ENCODE measurements at regions not wholly inside any gene's neighbourhood (a gene's known extent, or its start where the extent isn't known, plus 50 kb on each side); places are given as distances from the start of the nearest gene placed in this dataset.
"Not testable (repeated sequence)": the region's sequence is repeated elsewhere in the genome, so short reads cannot be mapped to it uniquely, and the experiment has no call there.

DNA sequence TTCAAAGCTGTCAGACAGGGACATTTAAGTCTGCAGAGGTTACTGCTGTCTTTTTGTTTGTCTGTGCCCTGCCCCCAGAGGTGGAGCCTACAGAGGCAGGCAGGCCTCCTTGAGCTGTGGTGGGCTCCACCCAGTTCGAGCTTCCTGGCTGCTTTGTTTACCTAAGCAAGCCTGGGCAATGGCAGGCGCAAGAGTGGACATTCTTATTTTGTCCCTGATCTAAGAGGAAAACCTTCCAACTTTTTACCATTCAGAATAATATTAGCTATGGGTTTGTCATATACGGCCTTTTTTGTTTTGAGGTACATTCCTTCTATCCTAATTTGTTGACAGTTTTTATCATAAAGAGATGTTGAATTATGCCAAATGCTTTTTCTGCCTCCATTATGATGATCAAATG lies 129.3 kb downstream of the ZMAT3 start:
- H3K27me3 ChIP-seq (ENCODE audit: control insufficient read depth in 1 of 2, insufficient read depth in 2 of 2, low read length in 1 of 2); H3K36me3 ChIP-seq (ENCODE audit: control insufficient read depth in 1 of 2, insufficient read depth in 2 of 2, low read length in 1 of 2); H3K27ac ChIP-seq (ENCODE audit: low read depth in 1 of 2, low read length in 2 of 2); intact Hi-C loops (cut with DNase I); H3K9me3 ChIP-seq (ENCODE audit: control insufficient read depth, low read length); DNase-seq; H3K4me1 ChIP-seq (ENCODE audit: control insufficient read depth in 1 of 2, insufficient read depth in 2 of 2, low read length in 2 of 2); H3K4me3 ChIP-seq (ENCODE audit: low read length in 2 of 2); ATAC-seq (ENCODE audit: low FRiP score): not testable (repeated sequence)
- WGBS, 2 donors = 40 to 45% methylated on average over 3 of the region's 3 CpGs

DNA sequence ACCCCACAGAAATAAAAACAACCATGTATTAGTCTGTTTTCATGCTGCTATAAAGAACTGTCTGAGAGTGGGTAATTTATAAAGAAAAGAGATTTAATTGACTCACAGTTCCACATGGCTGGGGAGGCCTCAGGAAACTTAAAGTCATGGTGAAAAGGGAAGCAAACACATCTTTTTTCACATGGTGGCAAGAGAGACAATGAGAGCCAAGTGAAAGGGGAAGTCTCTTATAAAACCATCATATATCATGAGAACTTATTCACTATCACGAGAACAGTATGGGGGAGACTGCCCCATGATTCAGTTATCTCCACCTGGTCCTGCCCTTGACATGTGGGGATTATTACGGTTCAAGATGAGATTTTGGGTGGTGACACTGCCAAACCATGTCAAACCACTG lies 141.5 kb downstream of the ZMAT3 start:
- ATAC-seq (ENCODE audit: low FRiP score) = no peak
- no peak overlapping the region for H3K4me3 ChIP-seq (ENCODE audit: low read length in 2 of 2)
- no peak overlapping the region for H3K27ac ChIP-seq (ENCODE audit: low read depth in 1 of 2, low read length in 2 of 2)
- H3K4me1 ChIP-seq (ENCODE audit: control insufficient read depth in 1 of 2, insufficient read depth in 2 of 2, low read length in 2 of 2) = no peaks in the 10 kb centered on the region
- no peak for DNase-seq
- peaks cover 1% of the 10 kb centered on the region for H3K9me3 ChIP-seq (ENCODE audit: control insufficient read depth, low read length)
- no peaks in the 10 kb centered on the region for H3K36me3 ChIP-seq (ENCODE audit: control insufficient read depth in 1 of 2, insufficient read depth in 2 of 2, low read length in 1 of 2)
- intact Hi-C loops (cut with DNase I) = no loop called here
- 74 to 85% methylated on average over 2 of the region's 2 CpGs for WGBS, 2 donors
- no peaks in the 10 kb centered on the region for H3K27me3 ChIP-seq (ENCODE audit: control insufficient read depth in 1 of 2, insufficient read depth in 2 of 2, low read length in 1 of 2)

DNA sequence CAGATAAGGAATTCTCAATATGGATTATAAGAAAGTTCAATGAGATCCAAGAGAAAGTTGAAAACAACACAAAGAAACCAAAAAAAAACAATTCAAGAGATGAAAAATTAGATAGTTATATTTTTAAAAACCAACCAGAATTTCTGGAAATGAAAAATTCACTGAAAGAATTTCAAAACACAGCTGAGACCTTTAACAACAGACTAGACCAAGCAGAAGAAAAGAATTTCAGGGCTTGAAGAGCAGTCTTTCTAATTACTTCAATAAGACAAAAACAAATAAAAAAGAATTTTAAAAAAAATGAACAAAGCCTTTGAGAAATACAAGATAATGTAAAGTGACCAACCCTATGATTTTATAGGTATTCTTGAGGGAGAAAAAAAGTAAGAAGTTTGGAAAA lies 155.4 kb downstream of the ZMAT3 start:
- no peak for DNase-seq
- H3K36me3 ChIP-seq (ENCODE audit: control insufficient read depth in 1 of 2, insufficient read depth in 2 of 2, low read length in 1 of 2) = no peaks in the 10 kb centered on the region
- no peak overlapping the region for H3K4me3 ChIP-seq (ENCODE audit: low read length in 2 of 2)
- no peaks in the 10 kb centered on the region for H3K4me1 ChIP-seq (ENCODE audit: control insufficient read depth in 1 of 2, insufficient read depth in 2 of 2, low read length in 2 of 2)
- no peaks in the 10 kb centered on the region for H3K27me3 ChIP-seq (ENCODE audit: control insufficient read depth in 1 of 2, insufficient read depth in 2 of 2, low read length in 1 of 2)
- H3K27ac ChIP-seq (ENCODE audit: low read depth in 1 of 2, low read length in 2 of 2) = no peak overlapping the region
- ATAC-seq (ENCODE audit: low FRiP score) = no peak
- intact Hi-C loops (cut with DNase I) = no loop called here
- H3K9me3 ChIP-seq (ENCODE audit: control insufficient read depth, low read length) = peaks cover 2% of the 10 kb centered on the region

DNA sequence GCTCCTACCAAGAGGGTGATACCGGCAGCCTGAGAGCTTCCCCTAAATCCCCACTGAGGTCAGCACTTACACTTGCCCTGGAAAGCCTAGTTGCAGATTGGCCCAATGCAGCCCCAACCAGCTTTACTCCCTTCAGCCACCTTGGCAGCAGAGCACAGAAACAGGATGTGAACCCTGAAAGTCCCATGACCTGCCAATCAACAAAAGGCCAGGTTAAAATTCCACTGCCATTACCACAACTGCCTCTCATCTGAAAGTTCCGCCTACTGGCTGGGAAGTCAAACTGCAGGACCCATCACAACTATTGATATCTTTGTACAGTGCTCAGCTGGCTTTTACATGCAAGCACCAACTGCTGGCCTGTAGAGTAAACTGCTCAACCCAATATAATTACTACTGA lies 156.2 kb downstream of the ZMAT3 start:
- DNase-seq (no peak), ATAC-seq (ENCODE audit: low FRiP score) (no peak)
- H3K27ac ChIP-seq (ENCODE audit: low read depth in 1 of 2, low read length in 2 of 2) = no peak overlapping the region
- H3K9me3 ChIP-seq (ENCODE audit: control insufficient read depth, low read length) = peaks cover 2% of the 10 kb centered on the region
- H3K4me3 ChIP-seq (ENCODE audit: low read length in 2 of 2) = no peak overlapping the region
- WGBS, 2 donors = 95 to 97% methylated on average over 2 of the region's 2 CpGs
- intact Hi-C loops (cut with DNase I) = no loop called here
- no peaks in the 10 kb centered on the region for H3K27me3 ChIP-seq (ENCODE audit: control insufficient read depth in 1 of 2, insufficient read depth in 2 of 2, low read length in 1 of 2)
- no peaks in the 10 kb centered on the region for H3K36me3 ChIP-seq (ENCODE audit: control insufficient read depth in 1 of 2, insufficient read depth in 2 of 2, low read length in 1 of 2)
- no peaks in the 10 kb centered on the region for H3K4me1 ChIP-seq (ENCODE audit: control insufficient read depth in 1 of 2, insufficient read depth in 2 of 2, low read length in 2 of 2)

DNA sequence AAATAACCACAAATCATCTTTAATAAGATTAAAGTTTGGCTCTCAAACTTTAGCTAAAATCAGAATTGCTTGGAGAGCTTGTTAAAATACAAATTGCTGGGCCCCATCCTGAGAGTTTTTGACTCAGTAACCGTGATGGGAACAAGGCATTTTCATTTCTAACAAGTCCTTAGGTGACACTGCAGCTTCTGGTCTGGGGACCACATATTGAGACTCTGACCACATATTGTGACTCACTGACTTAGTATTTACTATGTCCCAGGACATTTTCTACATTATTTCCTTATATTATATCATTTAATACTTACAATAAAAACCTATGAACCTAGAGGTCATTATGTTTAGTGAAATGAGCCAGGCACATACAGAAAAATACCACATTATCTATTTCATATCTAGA lies 164.5 kb downstream of the ZMAT3 start:
- 73 to 84% methylated on average over 1 of the region's 1 CpG for WGBS, 2 donors
- H3K9me3 ChIP-seq (ENCODE audit: control insufficient read depth, low read length) = no peaks in the 10 kb centered on the region
- intact Hi-C loops (cut with DNase I) = no loop called here

DNA sequence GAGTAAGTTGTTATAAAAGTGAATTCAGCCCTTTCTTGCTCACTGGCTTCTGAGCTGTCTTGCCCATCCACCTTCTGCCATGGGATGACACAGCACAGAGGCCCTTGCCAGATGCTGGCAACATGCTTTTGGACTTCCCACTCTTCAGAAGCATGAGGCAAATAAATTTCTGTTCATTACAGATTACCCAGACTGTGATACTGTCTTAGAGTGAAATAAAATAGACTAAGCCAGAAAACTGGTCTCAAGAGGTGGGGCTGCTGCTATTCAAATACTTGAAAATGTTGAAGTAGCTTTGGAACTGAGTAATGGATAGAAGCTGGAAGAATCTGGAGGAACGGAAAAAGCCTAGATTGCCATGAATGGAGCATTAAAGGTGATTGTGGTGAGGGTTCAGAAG lies 170.4 kb downstream of the ZMAT3 start:
- no peak overlapping the region for H3K27ac ChIP-seq (ENCODE audit: low read depth in 1 of 2, low read length in 2 of 2)
- ATAC-seq (ENCODE audit: low FRiP score) = no peak
- DNase-seq = no peak
- H3K27me3 ChIP-seq (ENCODE audit: control insufficient read depth in 1 of 2, insufficient read depth in 2 of 2, low read length in 1 of 2) = no peaks in the 10 kb centered on the region
- no peak overlapping the region for H3K4me3 ChIP-seq (ENCODE audit: low read length in 2 of 2)
- no peaks in the 10 kb centered on the region for H3K9me3 ChIP-seq (ENCODE audit: control insufficient read depth, low read length)
- intact Hi-C loops (cut with DNase I) = no loop called here
- H3K36me3 ChIP-seq (ENCODE audit: control insufficient read depth in 1 of 2, insufficient read depth in 2 of 2, low read length in 1 of 2) = no peaks in the 10 kb centered on the region
- 83 to 94% methylated on average over 1 of the region's 1 CpG for WGBS, 2 donors
- H3K4me1 ChIP-seq (ENCODE audit: control insufficient read depth in 1 of 2, insufficient read depth in 2 of 2, low read length in 2 of 2) = peaks cover 0 to 2% of the 10 kb centered on the region in 2 donors

More for the DNA sequence above, 164.5 kb downstream of the ZMAT3 start:
- no peak for DNase-seq
- Histone ChIP-seq H3K27me3 (ENCODE audit: control insufficient read depth in 1 of 2, insufficient read depth in 2 of 2, low read length in 1 of 2) (no peaks in the 10 kb centered on the region), H3K4me1 (ENCODE audit: control insufficient read depth in 1 of 2, insufficient read depth in 2 of 2, low read length in 2 of 2) (peaks cover 0 to 2% of the 10 kb centered on the region in 2 donors), H3K36me3 (ENCODE audit: control insufficient read depth in 1 of 2, insufficient read depth in 2 of 2, low read length in 1 of 2) (no peaks in the 10 kb centered on the region), H3K27ac (ENCODE audit: low read depth in 1 of 2, low read length in 2 of 2) (no peak overlapping the region), H3K4me3 (ENCODE audit: low read length in 2 of 2) (no peak overlapping the region)
- ATAC-seq (ENCODE audit: low FRiP score) = no peak

DNA sequence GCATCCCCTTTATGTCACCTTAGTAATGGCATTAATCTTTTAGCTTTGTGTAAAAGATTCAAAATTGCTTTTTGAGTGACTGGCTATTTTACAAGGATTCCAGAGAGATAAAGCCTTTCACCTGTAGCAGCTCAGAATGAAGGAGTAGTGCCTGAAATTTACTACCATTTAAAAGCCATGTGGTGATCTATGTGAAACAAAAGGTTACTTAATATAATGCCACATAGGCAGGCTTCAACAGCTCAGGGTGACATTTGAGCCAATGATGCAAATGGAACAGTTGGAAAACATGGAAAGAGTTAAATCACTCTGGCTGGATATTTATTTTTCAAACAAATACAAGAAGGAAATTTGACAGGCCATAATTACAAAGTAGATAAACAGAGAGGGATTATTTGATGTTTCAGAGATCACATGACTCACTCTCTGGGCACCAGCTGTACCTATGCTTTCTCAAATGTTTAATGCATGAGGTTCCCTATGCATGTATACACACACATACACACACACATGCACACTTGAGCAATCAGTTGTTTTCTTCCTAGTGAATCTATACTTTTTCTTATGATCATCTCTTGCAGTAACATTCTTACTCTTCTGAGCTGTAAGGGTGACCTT lies 171.5 kb downstream of the ZMAT3 start:
- H3K36me3 ChIP-seq (ENCODE audit: control insufficient read depth in 1 of 2, insufficient read depth in 2 of 2, low read length in 1 of 2) = no peaks in the 10 kb centered on the region
- H3K27me3 ChIP-seq (ENCODE audit: control insufficient read depth in 1 of 2, insufficient read depth in 2 of 2, low read length in 1 of 2) = no peaks in the 10 kb centered on the region
- H3K4me1 ChIP-seq (ENCODE audit: control insufficient read depth in 1 of 2, insufficient read depth in 2 of 2, low read length in 2 of 2) = peaks cover 0 to 2% of the 10 kb centered on the region in 2 donors
- no peak overlapping the region for H3K4me3 ChIP-seq (ENCODE audit: low read length in 2 of 2)
- DNase-seq (no peak), ATAC-seq (ENCODE audit: low FRiP score) (no peak)
- H3K27ac ChIP-seq (ENCODE audit: low read depth in 1 of 2, low read length in 2 of 2) = no peak overlapping the region
- intact Hi-C loops (cut with DNase I) = no loop called here
- no peaks in the 10 kb centered on the region for H3K9me3 ChIP-seq (ENCODE audit: control insufficient read depth, low read length)

DNA sequence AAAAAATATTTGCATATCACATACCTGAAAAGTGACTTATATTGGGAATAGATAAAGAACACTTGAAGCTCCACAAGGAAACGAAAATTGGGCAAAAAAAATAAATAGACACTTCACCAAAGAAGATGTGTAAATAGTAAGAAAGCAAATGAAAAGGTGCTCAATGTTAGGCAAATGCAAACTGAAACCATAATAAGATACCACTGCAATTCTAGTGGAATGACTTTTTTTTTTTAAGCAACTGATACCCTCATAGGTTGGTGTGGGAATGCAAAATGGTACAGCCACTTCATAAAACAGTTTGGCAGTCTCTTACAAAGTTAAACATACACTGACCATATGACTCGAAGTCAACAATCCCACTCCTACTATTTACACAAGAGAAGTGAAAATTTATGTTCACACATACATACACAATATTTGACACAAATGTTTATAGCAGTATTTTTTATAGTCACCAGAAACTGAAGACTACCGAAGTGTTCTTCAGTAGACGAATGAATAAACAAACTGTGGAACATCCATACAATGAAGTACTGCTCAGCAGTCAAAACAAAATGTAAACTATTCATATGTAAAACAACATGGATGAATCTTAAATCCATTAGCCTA lies 176.3 kb downstream of the ZMAT3 start:
- intact Hi-C loops (cut with DNase I) = no loop called here
- no peaks in the 10 kb centered on the region for H3K4me1 ChIP-seq (ENCODE audit: control insufficient read depth in 1 of 2, insufficient read depth in 2 of 2, low read length in 2 of 2)
- WGBS, 2 donors = 25 to 46% methylated on average over 4 of the region's 4 CpGs

More for the DNA sequence above, 176.3 kb downstream of the ZMAT3 start:
- H3K36me3 ChIP-seq (ENCODE audit: control insufficient read depth in 1 of 2, insufficient read depth in 2 of 2, low read length in 1 of 2) = no peaks in the 10 kb centered on the region
- no peak for ATAC-seq (ENCODE audit: low FRiP score)
- no peak overlapping the region for H3K4me3 ChIP-seq (ENCODE audit: low read length in 2 of 2)
- no peaks in the 10 kb centered on the region for H3K9me3 ChIP-seq (ENCODE audit: control insufficient read depth, low read length)
- H3K27me3 ChIP-seq (ENCODE audit: control insufficient read depth in 1 of 2, insufficient read depth in 2 of 2, low read length in 1 of 2) = no peaks in the 10 kb centered on the region
- no peak overlapping the region for H3K27ac ChIP-seq (ENCODE audit: low read depth in 1 of 2, low read length in 2 of 2)
- DNase-seq = no peak
